GM18520 (cell line): ENCODE measurements at regions not wholly inside any gene's neighbourhood (a gene's known extent, or its start where the extent isn't known, plus 50 kb on each side); places are given as distances from the start of the nearest gene placed in this dataset.
A peak's percentile ranks its signal among the peaks of the same experiment; 100 is the strongest.

Source experiments
- ATAC-seq: cut with Tn5 transposase; IDR thresholded peaks from one replicate; pipeline ENCODE4 v1.9.1; 2021; ENCODE audit not compliant: unreplicated experiment

GRCh38 chr1:214977700-214978374 is 104.7 kb upstream of the KCNK2 start:
- no peak for ATAC-seq

- no peak for ATAC-seq
Observed at GRCh38 chr1:214979191-214979590, 103.3 kb upstream of the KCNK2 start.

GRCh38 chr1:214980921-214981320 is 101.6 kb upstream of the KCNK2 start:
- no peak for ATAC-seq

- no peak for ATAC-seq
Observed at GRCh38 chr1:214983126-214983869, 99.2 kb upstream of the KCNK2 start.

- ATAC-seq: no peak
Observed at GRCh38 chr1:214989341-214989740, 93.2 kb upstream of the KCNK2 start.

GRCh38 chr1:214990619-214991018 is 91.9 kb upstream of the KCNK2 start:
- ATAC-seq: no peak

- no peak for ATAC-seq
Observed at GRCh38 chr1:214991691-214992315, 90.7 kb upstream of the KCNK2 start.

GRCh38 chr1:214993419-214993818 is 89.1 kb upstream of the KCNK2 start:
- ATAC-seq: no peak

GRCh38 chr1:214997685-214998084 is 84.9 kb upstream of the KCNK2 start:
- no peak for ATAC-seq

- ATAC-seq: peak; percentile 96
Observed at GRCh38 chr1:215001419-215002021, 81.0 kb upstream of the KCNK2 start.

- no peak for ATAC-seq
Observed at GRCh38 chr1:215002471-215002870, 80.1 kb upstream of the KCNK2 start.

GRCh38 chr1:215003686-215004085 is 78.9 kb upstream of the KCNK2 start:
- no peak for ATAC-seq

GRCh38 chr1:215004121-215004827 is 78.3 kb upstream of the KCNK2 start:
- ATAC-seq: no peak

GRCh38 chr1:215005078-215005477 is 77.5 kb upstream of the KCNK2 start:
- ATAC-seq: no peak

- ATAC-seq: no peak
Observed at GRCh38 chr1:215005656-215006345, 76.7 kb upstream of the KCNK2 start.

GRCh38 chr1:215007880-215008279 is 74.7 kb upstream of the KCNK2 start:
- no peak for ATAC-seq

- no peak for ATAC-seq
Observed at GRCh38 chr1:215018555-215018954, 64.0 kb upstream of the KCNK2 start.

- no peak for ATAC-seq
Observed at GRCh38 chr1:215022204-215022603, 60.3 kb upstream of the KCNK2 start.

- no peak for ATAC-seq
Observed at GRCh38 chr1:215022741-215023141, 59.8 kb upstream of the KCNK2 start.

- no peak for ATAC-seq
Observed at GRCh38 chr1:215023155-215023832, 59.2 kb upstream of the KCNK2 start.
